ENCODE measurements at regions not wholly inside any gene's neighbourhood (a gene's known extent, or its start where the extent isn't known, plus 50 kb on each side); places are given as distances from the start of the nearest gene placed in this dataset.

DNA sequence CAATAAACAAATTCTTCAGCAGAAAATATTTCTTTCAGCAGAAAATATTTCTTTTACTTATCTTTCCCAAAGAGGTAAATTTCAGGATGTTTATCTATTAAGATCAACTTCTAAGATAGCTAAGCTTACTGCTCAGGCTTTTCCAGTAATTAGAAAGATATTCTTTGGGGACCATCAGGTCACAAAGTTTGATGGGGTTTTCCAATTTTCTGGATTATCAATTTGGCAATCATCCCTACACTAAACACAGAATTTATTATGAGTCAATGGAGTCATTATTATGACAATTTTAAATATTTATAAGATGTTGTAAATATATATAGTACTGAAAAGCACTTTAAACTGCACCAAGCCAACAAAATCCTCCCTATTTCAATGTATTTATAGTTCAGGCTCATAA is 137.6 kb downstream of the AKAP11 start:
- Histone ChIP-seq H3K36me3 (no peaks in the 10 kb centered on the region), H3K4me3 (no peak overlapping the region), H3K27me3 (no peaks in the 10 kb centered on the region), H3K4me1 (no peaks in the 10 kb centered on the region), H3K27ac (no peak overlapping the region), H3K9me3 (no peaks in the 10 kb centered on the region)
- DNase-seq: no peak
- intact Hi-C loops (cut with DNase I; ENCODE audit: low total_unique reads): no loop called here
- TF ChIP-seq POLR2A (IDR thresholded peaks at IDR 0.05) (no peak), EP300 (IDR thresholded peaks at IDR 0.05) (no peak), POLR2AphosphoS5 (IDR thresholded peaks at IDR 0.05) (no peak)
- TF ChIP-seq, protein P1, sequence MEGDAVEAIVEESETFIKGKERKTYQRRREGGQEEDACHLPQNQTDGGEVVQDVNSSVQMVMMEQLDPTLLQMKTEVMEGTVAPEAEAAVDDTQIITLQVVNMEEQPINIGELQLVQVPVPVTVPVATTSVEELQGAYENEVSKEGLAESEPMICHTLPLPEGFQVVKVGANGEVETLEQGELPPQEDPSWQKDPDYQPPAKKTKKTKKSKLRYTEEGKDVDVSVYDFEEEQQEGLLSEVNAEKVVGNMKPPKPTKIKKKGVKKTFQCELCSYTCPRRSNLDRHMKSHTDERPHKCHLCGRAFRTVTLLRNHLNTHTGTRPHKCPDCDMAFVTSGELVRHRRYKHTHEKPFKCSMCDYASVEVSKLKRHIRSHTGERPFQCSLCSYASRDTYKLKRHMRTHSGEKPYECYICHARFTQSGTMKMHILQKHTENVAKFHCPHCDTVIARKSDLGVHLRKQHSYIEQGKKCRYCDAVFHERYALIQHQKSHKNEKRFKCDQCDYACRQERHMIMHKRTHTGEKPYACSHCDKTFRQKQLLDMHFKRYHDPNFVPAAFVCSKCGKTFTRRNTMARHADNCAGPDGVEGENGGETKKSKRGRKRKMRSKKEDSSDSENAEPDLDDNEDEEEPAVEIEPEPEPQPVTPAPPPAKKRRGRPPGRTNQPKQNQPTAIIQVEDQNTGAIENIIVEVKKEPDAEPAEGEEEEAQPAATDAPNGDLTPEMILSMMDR (IDR thresholded peaks at IDR 0.05): no peak

DNA sequence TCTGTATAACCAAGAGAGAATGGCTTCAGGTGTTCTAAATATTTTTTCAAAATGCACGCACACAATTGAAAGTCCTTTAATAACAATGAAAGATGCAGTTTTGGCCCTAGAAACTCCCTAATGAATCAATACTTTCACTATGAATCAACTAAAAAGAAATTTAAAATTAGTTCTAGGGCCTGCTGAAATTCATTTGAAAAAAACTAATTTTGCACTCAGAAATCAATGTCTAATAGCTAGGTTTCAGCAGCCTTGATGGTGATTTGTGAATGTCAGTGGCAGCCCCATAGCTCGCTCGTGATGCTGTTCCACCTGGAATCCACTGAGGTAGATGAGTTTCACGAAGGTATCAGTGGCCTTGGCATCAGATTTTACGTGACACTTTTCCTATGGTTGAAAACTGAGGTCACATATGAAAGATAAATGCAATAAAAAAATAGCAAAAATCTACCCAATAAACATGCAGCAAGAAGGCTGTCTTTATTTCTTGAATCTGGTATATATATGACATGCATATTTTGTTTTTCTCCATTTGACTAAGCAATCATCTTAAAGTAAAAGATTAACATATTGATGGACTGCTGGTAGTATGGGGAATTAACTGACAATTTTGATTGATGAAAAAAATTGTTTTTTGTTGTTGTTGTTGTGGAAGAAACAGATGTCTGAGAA is 141.0 kb downstream of the AKAP11 start:
- Histone ChIP-seq H3K4me1 (no peaks in the 10 kb centered on the region), H3K4me3 (no peak overlapping the region), H3K27me3 (no peaks in the 10 kb centered on the region), H3K36me3 (no peaks in the 10 kb centered on the region), H3K9me3 (no peaks in the 10 kb centered on the region), H3K27ac (no peak overlapping the region)
- DNase-seq: no peak
- TF ChIP-seq EP300 (IDR thresholded peaks at IDR 0.05) (no peak), POLR2AphosphoS5 (IDR thresholded peaks at IDR 0.05) (no peak)
- 72 to 88% (median 86%) methylated on average over 5 of the region's 5 CpGs for WGBS, 5 donors
- intact Hi-C loops (cut with DNase I; ENCODE audit: low total_unique reads): no loop called here

DNA sequence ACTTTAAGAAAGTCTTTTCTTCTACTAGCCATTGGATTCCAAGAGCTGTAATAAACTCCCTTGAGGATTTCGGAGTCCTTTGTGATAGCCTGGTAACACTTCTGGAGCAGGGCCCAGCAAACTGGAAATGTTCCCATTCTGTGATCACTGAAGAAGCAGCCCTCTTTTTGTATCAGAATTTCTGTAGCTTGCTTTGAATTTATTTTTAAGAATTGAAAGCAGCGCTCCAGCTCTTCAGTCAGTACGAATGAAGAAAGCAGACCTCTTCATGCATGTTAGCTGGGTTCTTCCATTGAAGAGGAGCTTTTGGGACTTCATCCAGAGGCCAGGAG is 141.5 kb downstream of the AKAP11 start:
- TF ChIP-seq, protein P1 (IDR thresholded peaks at IDR 0.05): no peak
- TF ChIP-seq EP300 (IDR thresholded peaks at IDR 0.05): no peak
- TF ChIP-seq POLR2A (IDR thresholded peaks at IDR 0.05): no peak
- TF ChIP-seq POLR2AphosphoS5 (IDR thresholded peaks at IDR 0.05): no peak
- DNase-seq: no peak
- 72 to 84% (median 79%) methylated on average over 3 of the region's 3 CpGs for WGBS, 5 donors
- intact Hi-C loops (cut with DNase I; ENCODE audit: low total_unique reads): no loop called here
- no peaks in the 10 kb centered on the region for H3K27me3 ChIP-seq
- H3K4me3 ChIP-seq: no peak overlapping the region
- no peaks in the 10 kb centered on the region for H3K9me3 ChIP-seq
- no peaks in the 10 kb centered on the region for H3K4me1 ChIP-seq
- no peak overlapping the region for H3K27ac ChIP-seq
- no peaks in the 10 kb centered on the region for H3K36me3 ChIP-seq

DNA sequence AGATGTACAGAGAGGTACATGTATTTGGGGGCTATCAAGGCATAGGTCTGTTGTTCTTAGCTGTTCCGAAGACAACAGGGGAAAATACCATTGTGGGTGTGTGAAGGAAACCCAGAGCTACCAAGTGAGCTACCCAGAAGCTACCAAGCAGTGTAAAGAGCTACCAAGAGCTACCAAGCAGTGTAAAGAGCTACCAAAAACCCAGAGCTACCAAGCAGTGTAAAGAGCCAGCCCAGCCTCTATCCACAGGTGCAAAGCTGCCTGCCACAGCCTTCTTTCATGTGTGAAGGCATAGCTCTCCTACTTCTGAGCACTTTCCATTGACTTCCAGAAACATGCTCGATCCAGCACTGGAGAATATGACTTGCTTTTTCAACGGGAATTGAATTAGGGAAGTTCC is 145.7 kb downstream of the AKAP11 start:
- H3K4me1 ChIP-seq: no peaks in the 10 kb centered on the region
- WGBS, 5 donors: 73 to 85% (median 78%) methylated on average over 3 of the region's 3 CpGs
- intact Hi-C loops (cut with DNase I; ENCODE audit: low total_unique reads): no loop called here

DNA sequence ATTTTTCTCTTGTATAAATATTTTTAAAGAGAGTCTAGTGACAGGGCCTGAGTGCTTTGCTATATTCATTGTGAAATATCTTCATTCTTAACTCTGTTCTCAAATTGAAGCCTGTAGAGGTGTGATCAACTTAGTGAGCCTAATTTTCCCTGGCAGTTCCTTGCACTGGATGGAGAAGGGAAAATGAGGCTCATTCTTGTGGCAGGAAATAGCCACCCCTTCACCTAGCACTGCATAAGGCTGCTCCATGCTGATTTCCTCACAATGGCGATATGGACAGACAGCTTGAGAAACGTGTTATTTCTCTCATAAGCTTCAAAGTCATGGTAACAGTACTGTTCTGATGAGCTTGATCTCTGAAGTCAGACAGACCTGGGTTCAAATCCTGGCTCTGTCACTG is 146.2 kb downstream of the AKAP11 start:
- no peak for DNase-seq
- TF ChIP-seq, protein P1 (IDR thresholded peaks at IDR 0.05): no peak
- TF ChIP-seq EP300 (IDR thresholded peaks at IDR 0.05) (no peak), POLR2AphosphoS5 (IDR thresholded peaks at IDR 0.05) (no peak), POLR2A (IDR thresholded peaks at IDR 0.05) (no peak)
- H3K4me3 ChIP-seq: no peak overlapping the region
- WGBS, 5 donors: 73 to 83% (median 76%) methylated on average over 2 of the region's 2 CpGs
- H3K9me3 ChIP-seq: no peaks in the 10 kb centered on the region
- no peaks in the 10 kb centered on the region for H3K36me3 ChIP-seq
- no peak overlapping the region for H3K27ac ChIP-seq
- H3K4me1 ChIP-seq: no peaks in the 10 kb centered on the region
- H3K27me3 ChIP-seq: no peaks in the 10 kb centered on the region
- intact Hi-C loops (cut with DNase I; ENCODE audit: low total_unique reads): no loop called here

More for the DNA sequence above, 145.7 kb downstream of the AKAP11 start:
- no peak for TF ChIP-seq POLR2A (IDR thresholded peaks at IDR 0.05)
- TF ChIP-seq EP300 (IDR thresholded peaks at IDR 0.05): no peak
- TF ChIP-seq, protein P1 (IDR thresholded peaks at IDR 0.05): no peak
- no peak for TF ChIP-seq POLR2AphosphoS5 (IDR thresholded peaks at IDR 0.05)
- no peak overlapping the region for H3K27ac ChIP-seq
- no peak for DNase-seq
- no peaks in the 10 kb centered on the region for H3K36me3 ChIP-seq
- H3K27me3 ChIP-seq: no peaks in the 10 kb centered on the region
- H3K9me3 ChIP-seq: no peaks in the 10 kb centered on the region
- no peak overlapping the region for H3K4me3 ChIP-seq
